ENCODE measurements at regions not wholly inside any gene's neighbourhood (a gene's known extent, or its start where the extent isn't known, plus 50 kb on each side); places are given as distances from the start of the nearest gene placed in this dataset.

GRCh38 chr20:52294106-52294628, 102.6 kb upstream of the ZFP64 start:
- no peak for TF ChIP-seq POLR2A (IDR thresholded peaks at IDR 0.05)
- no peak for TF ChIP-seq CTCF (IDR thresholded peaks at IDR 0.05 in 8 of 11, conservative IDR thresholded peaks at IDR 0.05 in 3 of 11)

All from spleen (tissue), 7 donors.